Caco-2 (cell line): ENCODE measurements at regions not wholly inside any gene's neighbourhood (a gene's known extent, or its start where the extent isn't known, plus 50 kb on each side); places are given as distances from the start of the nearest gene placed in this dataset.

Experiments used
- BruUV-seq: library from RNA; stranded (reverse); fragments of 400-500 nt; replicated peaks from 2 replicates; lab custom pipeline; 2021; lab: Mats Ljungman, UMichigan
- CTCF ChIA-PET: fragments of 300-600 bp; sonication (Branson Sonifier 250); formaldehyde crosslinking; loops from one replicate; lab custom pipeline; 2022; ENCODE audit warnings: antibody characterized with exemption; lab: Charles Lee
- POLR2A ChIA-PET: fragments of 300-600 bp; sonication (Branson Sonifier 250); formaldehyde crosslinking; loops from one replicate; lab custom pipeline; 2022; ENCODE audit warnings: antibody characterized with exemption; lab: Charles Lee
- DNase-seq, 2 experiments: peaks; one replicate each; pipeline versions ENCODE4 v3.0.0 to v3.0.0-alpha.2; 2020 to 2022
- H3K27me3 ChIP-seq: replicated peaks from 2 replicates; pipeline ENCODE4 v1.6.0; 2011; ENCODE audit warnings: low read length; ENCODE audit not compliant: control insufficient read depth, insufficient read depth
- H3K36me3 ChIP-seq: 2 replicates; pipeline ENCODE4 v1.5.1; 2011; ENCODE audit warnings: low read length; ENCODE audit not compliant: control insufficient read depth, insufficient read depth
- H3K4me1 ChIP-seq: fragments of 250-450 bp; sonication (Bioruptor Pico); 2 replicates; pipeline ENCODE4 v1.5.1; 2020; ENCODE audit warnings: mild to moderate bottlenecking
- H3K4me3 ChIP-seq: 2 replicates; pipeline ENCODE4 v1.5.1; 2011; ENCODE audit warnings: low read depth, mild to moderate bottlenecking, control low read depth, low read length
- H3K9me3 ChIP-seq: fragments of 250-450 bp; sonication (Bioruptor Pico); 2 replicates; pipeline ENCODE4 v1.5.1; 2020; ENCODE audit warnings: mild to moderate bottlenecking, moderate library complexity
- H3K27ac Mint-ChIP-seq: one replicate; pipeline ENCODE4 v1.8.0; 2022; ENCODE audit warnings: mixed read lengths; ENCODE audit not compliant: unreplicated experiment
- H3K27me3 Mint-ChIP-seq: one replicate; pipeline ENCODE4 v1.8.0; 2022; ENCODE audit warnings: mixed read lengths; ENCODE audit not compliant: insufficient read depth, unreplicated experiment
- H3K36me3 Mint-ChIP-seq: one replicate; pipeline ENCODE4 v1.8.0; 2022; ENCODE audit warnings: mild to moderate bottlenecking, mixed read lengths; ENCODE audit not compliant: insufficient read depth, unreplicated experiment
- H3K4me1 Mint-ChIP-seq: one replicate; pipeline ENCODE4 v1.8.0; 2022; ENCODE audit warnings: low read depth, mixed read lengths; ENCODE audit not compliant: unreplicated experiment
- H3K4me3 Mint-ChIP-seq: one replicate; pipeline ENCODE4 v1.8.0; 2022; ENCODE audit warnings: mild to moderate bottlenecking, moderate library complexity, mixed read lengths; ENCODE audit not compliant: unreplicated experiment
- H3K9me3 Mint-ChIP-seq: one replicate; pipeline ENCODE4 v1.8.0; 2022; ENCODE audit warnings: mixed read lengths; ENCODE audit not compliant: unreplicated experiment
- CTCF ChIP-seq, 2 experiments: fragments of 200-600 bp in 1 of 2; IDR thresholded peaks; 1 replicate in 1 of 2; 2 replicates in 1 of 2; pipeline versions ENCODE4 v1.5.1 to v1.8.0; 2011 to 2022; ENCODE audit warnings: antibody characterized with exemption in 1 of 2, control low read depth in 1 of 2, inconsistent platforms in 1 of 2, low read depth in 1 of 2, low read length in 1 of 2, mild to moderate bottlenecking in 1 of 2, moderate library complexity in 1 of 2; ENCODE audit not compliant: insufficient read depth in 1 of 2, severe bottlenecking in 1 of 2, unreplicated experiment in 1 of 2
- intact Hi-C: fragments of 100-400 bp; cut with micrococcal nuclease; formaldehyde crosslinking; loops from one replicate; pipeline ENCODE4 v1.10.0; 2022; ENCODE audit not compliant: unreplicated experiment

- Histone ChIP-seq H3K9me3 (no peaks in the 10 kb centered on the region), H3K27me3 (no peaks in the 10 kb centered on the region), H3K4me3 (no peak overlapping the region), H3K36me3 (no peaks in the 10 kb centered on the region), H3K4me1 (no peaks in the 10 kb centered on the region)
- ChIA-PET CTCF (no interaction called here), POLR2A (no interaction called here)
- Mint-ChIP-seq H3K4me1 (no peaks in the 10 kb centered on the region), H3K36me3 (no peaks in the 10 kb centered on the region), H3K9me3 (no peaks in the 10 kb centered on the region), H3K27me3 (no peaks in the 10 kb centered on the region), H3K27ac (no peak overlapping the region), H3K4me3 (no peak overlapping the region)
- DNase-seq: no peak
- intact Hi-C loops: no loop called here
- no peak for TF ChIP-seq CTCF (IDR thresholded peaks at IDR 0.05; ENCODE audit: insufficient read depth in 1 of 2, low read depth in 1 of 2, low read length in 1 of 2, severe bottlenecking in 1 of 2, unreplicated experiment in 1 of 2)
- no TSS peak for BruUV-seq
Observed at GRCh38 chr6:23377830-23378229, 748.2 kb upstream of the NRSN1 start.

GRCh38 chr6:23380465-23380864, 745.5 kb upstream of the NRSN1 start:
- no peaks in the 10 kb centered on the region for H3K4me1 ChIP-seq
- intact Hi-C loops: no loop called here
- no peaks in the 10 kb centered on the region for H3K9me3 Mint-ChIP-seq
- no TSS peak for BruUV-seq
- H3K36me3 ChIP-seq: no peaks in the 10 kb centered on the region
- H3K27me3 ChIP-seq: no peaks in the 10 kb centered on the region
- no peak for DNase-seq
- no peaks in the 10 kb centered on the region for H3K4me1 Mint-ChIP-seq
- no peak overlapping the region for H3K4me3 ChIP-seq
- POLR2A ChIA-PET: no interaction called here
- H3K9me3 ChIP-seq: no peaks in the 10 kb centered on the region
- TF ChIP-seq CTCF (IDR thresholded peaks at IDR 0.05; ENCODE audit: insufficient read depth in 1 of 2, low read depth in 1 of 2, low read length in 1 of 2, severe bottlenecking in 1 of 2, unreplicated experiment in 1 of 2): no peak
- H3K27ac Mint-ChIP-seq: no peak overlapping the region
- no peaks in the 10 kb centered on the region for H3K27me3 Mint-ChIP-seq
- H3K4me3 Mint-ChIP-seq: no peak overlapping the region
- CTCF ChIA-PET: no interaction called here
- no peaks in the 10 kb centered on the region for H3K36me3 Mint-ChIP-seq

- POLR2A ChIA-PET: no interaction called here
- no peak for TF ChIP-seq CTCF (IDR thresholded peaks at IDR 0.05; ENCODE audit: insufficient read depth in 1 of 2, low read depth in 1 of 2, low read length in 1 of 2, severe bottlenecking in 1 of 2, unreplicated experiment in 1 of 2)
- Mint-ChIP-seq H3K9me3 (no peaks in the 10 kb centered on the region), H3K4me1 (no peaks in the 10 kb centered on the region), H3K27me3 (no peaks in the 10 kb centered on the region), H3K27ac (no peak overlapping the region), H3K4me3 (no peak overlapping the region), H3K36me3 (no peaks in the 10 kb centered on the region)
- Histone ChIP-seq H3K27me3 (no peaks in the 10 kb centered on the region), H3K4me3 (no peak overlapping the region), H3K36me3 (no peaks in the 10 kb centered on the region), H3K4me1 (no peaks in the 10 kb centered on the region), H3K9me3 (no peaks in the 10 kb centered on the region)
- DNase-seq: no peak
- no TSS peak for BruUV-seq
- intact Hi-C loops: no loop called here
- CTCF ChIA-PET: no interaction called here
Observed at GRCh38 chr6:23388086-23388783, 737.8 kb upstream of the NRSN1 start.
